Activated CD8-positive, alpha-beta T cell treated with anti-CD3 and anti-CD28 coated beads, Interleukin-2, amount 10 ng/mL, durations not matched to agents 7 days and 5 days (primary cell): ENCODE measurements at regions not wholly inside any gene's neighbourhood (a gene's known extent, or its start where the extent isn't known, plus 50 kb on each side); places are given as distances from the start of the nearest gene placed in this dataset.

Experiments
- ATAC-seq: fragments of 150-1000 bp; cut with Tn5 transposase; one replicate; pipeline ENCODE4 v1.10.0; 2021; ENCODE audit warnings: moderate library complexity
- CTCF ChIA-PET: fragments of 350-600 bp; sonication (Branson Sonifier 250); formaldehyde crosslinking; loops from one replicate; lab custom pipeline; 2021; ENCODE audit warnings: antibody characterized with exemption; lab: Charles Lee
- POLR2A ChIA-PET: fragments of 350-600 bp; sonication (Branson Sonifier 250); formaldehyde crosslinking; loops from one replicate; lab custom pipeline; 2021; ENCODE audit warnings: antibody characterized with exemption; lab: Charles Lee
- DNase-seq: peaks from one replicate; pipeline ENCODE4 v3.0.0-alpha.2; 2020
- H3K27ac Mint-ChIP-seq: one replicate; pipeline ENCODE4 v1.8.0; 2021; ENCODE audit warnings: mild to moderate bottlenecking, mixed read lengths
- H3K27me3 Mint-ChIP-seq: one replicate; pipeline ENCODE4 v1.8.0; 2021; ENCODE audit warnings: low read depth, mixed read lengths
- H3K36me3 Mint-ChIP-seq: one replicate; pipeline ENCODE4 v1.8.0; 2021; ENCODE audit warnings: low read depth, mixed read lengths
- H3K4me1 Mint-ChIP-seq: one replicate; pipeline ENCODE4 v1.8.0; 2021; ENCODE audit warnings: low read depth, mixed read lengths
- H3K4me3 Mint-ChIP-seq: one replicate; pipeline ENCODE4 v1.8.0; 2021; ENCODE audit warnings: mild to moderate bottlenecking, mixed read lengths
- H3K9me3 Mint-ChIP-seq: one replicate; pipeline ENCODE4 v1.8.0; 2022; ENCODE audit warnings: mixed read lengths; ENCODE audit not compliant: insufficient read depth

DNA sequence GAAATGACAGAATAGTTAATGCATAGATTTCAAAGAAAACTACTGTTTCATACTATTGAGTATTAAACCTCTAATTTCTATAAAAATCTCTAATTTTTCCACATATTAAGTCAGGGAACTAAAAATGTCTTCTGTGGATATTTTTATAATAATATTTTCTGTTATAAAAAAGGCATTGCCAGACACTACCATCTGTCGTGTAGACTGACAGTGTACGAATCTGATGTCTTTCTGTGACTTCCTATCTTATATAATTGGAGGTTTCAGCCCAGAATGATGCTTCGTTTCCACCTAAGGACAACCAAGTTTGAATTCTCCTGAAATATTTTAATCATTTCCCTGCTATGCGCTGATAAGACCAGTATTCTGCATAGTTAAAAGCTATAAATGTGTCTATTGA lies 456.6 kb upstream of the ARRDC3 start:
- Mint-ChIP-seq H3K36me3 (no peaks in the 10 kb centered on the region), H3K27me3 (no peaks in the 10 kb centered on the region), H3K4me1 (no peaks in the 10 kb centered on the region), H3K27ac (no peak overlapping the region), H3K4me3 (no peak overlapping the region), H3K9me3 (no peaks in the 10 kb centered on the region)
- DNase-seq (no peak), ATAC-seq (no peak)
- ChIA-PET CTCF (no interaction called here), POLR2A (no interaction called here)

DNA sequence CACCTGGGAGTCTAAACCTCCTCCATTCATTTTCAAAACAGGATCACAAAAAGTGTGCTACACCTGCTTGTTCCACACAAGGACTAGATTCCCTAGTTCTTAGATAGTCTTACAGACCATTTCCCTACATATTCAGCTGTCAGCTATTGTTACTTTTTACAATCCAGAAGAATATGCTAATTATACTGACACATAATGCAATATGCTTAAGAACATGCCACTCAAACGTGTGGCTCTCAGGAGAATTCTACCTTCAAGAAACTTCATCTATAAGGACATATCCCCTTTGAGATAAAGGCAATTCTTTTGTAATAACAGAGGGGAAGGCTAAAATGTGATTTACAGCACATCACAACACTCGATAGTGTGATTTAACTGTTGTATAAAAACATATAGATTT lies 456.1 kb upstream of the ARRDC3 start:
- H3K27me3 Mint-ChIP-seq, result no peaks in the 10 kb centered on the region
- H3K9me3 Mint-ChIP-seq, result no peaks in the 10 kb centered on the region
- H3K36me3 Mint-ChIP-seq, result no peaks in the 10 kb centered on the region
- ChIA-PET POLR2A (no interaction called here), CTCF (no interaction called here)
- no peak overlapping the region for H3K4me3 Mint-ChIP-seq
- no peak overlapping the region for H3K27ac Mint-ChIP-seq
- H3K4me1 Mint-ChIP-seq, result no peaks in the 10 kb centered on the region
- no peak for ATAC-seq
- no peak for DNase-seq

DNA sequence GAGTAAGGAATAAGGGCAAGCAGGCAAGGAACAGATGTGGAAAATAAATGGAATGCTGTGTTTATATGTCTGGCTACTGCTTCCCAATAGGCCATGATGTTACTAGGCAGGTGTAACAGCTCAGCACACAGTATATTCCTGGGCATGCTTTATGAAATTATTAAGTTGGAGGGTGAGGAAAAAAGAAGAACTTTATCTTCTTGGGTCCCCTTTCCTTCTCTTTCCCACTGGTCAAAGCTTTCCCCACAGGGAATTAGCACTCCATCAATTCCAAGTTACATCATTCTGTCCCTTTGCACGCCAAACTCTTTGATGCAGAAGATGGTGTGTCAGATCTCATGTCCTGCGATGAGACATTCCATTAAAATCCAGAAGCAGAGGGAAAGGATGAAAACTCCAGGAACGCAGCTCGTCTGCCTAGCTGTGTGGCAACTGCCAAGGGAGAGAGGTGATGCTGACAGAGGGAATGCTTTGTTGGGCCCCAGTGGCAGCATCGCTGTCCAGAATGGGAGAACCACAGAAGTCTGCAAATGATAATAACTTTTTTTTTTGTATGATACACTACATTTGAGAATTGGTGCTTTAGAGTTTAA lies 447.3 kb upstream of the ARRDC3 start:
- Mint-ChIP-seq H3K27ac (no peak overlapping the region), H3K27me3 (no peaks in the 10 kb centered on the region), H3K4me1 (no peaks in the 10 kb centered on the region), H3K36me3 (no peaks in the 10 kb centered on the region), H3K4me3 (no peak overlapping the region), H3K9me3 (no peaks in the 10 kb centered on the region)
- CTCF ChIA-PET, result no interaction called here
- POLR2A ChIA-PET, result no interaction called here
- DNase-seq (no peak), ATAC-seq (no peak)

DNA sequence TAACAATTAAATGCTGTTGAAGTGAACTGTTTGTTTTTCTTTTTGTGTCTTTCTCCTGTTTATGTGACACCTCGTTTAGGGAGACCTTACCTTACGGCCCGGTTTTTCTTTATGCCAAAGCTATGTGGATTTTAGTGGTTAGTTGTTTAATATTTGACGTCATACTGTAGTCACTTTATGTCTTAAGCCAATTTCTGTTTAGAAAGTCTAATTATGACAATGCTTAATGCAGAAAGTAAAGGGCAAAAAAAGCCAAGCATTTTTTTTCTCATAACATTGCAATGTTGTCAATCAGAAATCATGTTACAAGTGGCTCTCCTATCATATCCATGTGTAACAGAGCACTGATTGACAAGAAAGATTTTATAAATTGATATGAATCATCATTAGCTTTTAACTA lies 442.5 kb upstream of the ARRDC3 start:
- ChIA-PET CTCF (no interaction called here), POLR2A (no interaction called here)
- DNase-seq, result no peak
- Mint-ChIP-seq H3K27me3 (no peaks in the 10 kb centered on the region), H3K4me1 (no peaks in the 10 kb centered on the region), H3K36me3 (no peaks in the 10 kb centered on the region), H3K27ac (no peak overlapping the region), H3K4me3 (no peak overlapping the region), H3K9me3 (no peaks in the 10 kb centered on the region)
- no peak for ATAC-seq

DNA sequence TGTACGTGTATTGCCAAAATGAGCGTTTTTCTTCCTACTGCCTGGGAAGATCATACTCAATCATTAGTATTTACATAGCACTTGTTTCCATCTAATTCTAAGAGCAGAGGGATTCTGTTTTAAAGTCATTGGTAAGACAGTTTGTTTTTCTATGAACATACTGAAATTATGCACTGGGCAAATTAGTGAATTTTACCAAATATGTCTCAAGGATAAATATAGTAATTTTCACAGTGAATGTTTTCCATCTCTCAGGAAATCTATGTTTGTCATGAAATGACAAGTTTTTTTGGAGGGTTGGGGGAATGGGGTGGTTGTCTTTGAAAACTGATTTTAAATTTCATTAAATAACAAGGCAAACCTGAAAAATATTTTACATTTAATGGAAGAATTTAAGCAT lies 441.3 kb upstream of the ARRDC3 start:
- Mint-ChIP-seq H3K27ac (no peak overlapping the region), H3K36me3 (no peaks in the 10 kb centered on the region), H3K9me3 (no peaks in the 10 kb centered on the region), H3K27me3 (no peaks in the 10 kb centered on the region), H3K4me1 (no peaks in the 10 kb centered on the region), H3K4me3 (no peak overlapping the region)
- DNase-seq, result no peak
- no peak for ATAC-seq
- ChIA-PET POLR2A (no interaction called here), CTCF (no interaction called here)

DNA sequence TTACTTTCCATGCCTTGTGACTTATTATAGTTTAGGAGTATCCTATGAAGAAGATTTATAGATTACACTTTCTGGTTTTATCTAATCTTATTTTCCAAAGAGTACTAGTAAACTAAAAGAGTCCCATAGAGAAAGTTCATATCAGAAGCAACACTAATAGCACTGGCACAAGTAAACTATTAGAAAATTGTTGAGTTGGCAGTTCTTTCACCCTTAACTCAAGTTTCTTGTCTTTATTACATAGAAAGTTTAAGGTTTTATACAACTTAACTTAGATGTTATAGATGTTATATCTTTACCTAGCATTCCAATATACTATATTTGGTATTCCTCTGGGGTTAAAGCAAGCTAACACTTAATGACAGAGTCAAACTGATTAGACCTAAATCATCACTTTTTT lies 437.8 kb upstream of the ARRDC3 start:
- POLR2A ChIA-PET, result no interaction called here
- H3K4me1 Mint-ChIP-seq, result no peaks in the 10 kb centered on the region
- ATAC-seq, result no peak

DNA sequence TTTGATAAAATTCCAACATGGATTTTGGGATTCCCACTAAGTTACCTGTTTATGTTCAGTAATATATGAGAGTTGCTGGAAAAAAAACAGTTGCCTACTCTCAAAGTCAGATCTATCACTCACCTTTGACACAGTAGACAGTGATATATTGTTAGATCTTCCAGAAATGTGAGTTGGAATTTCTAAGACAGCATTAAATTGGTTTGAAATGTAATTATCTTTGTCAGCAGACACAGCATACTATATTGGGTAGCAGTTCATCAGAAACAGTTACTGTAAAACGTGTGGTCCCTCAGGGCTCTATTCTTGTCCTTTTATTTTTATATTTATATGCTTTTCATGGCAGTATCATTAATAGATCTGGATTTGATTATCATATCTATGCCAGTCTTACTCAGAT lies 433.6 kb upstream of the ARRDC3 start:
- ATAC-seq (no peak), DNase-seq (no peak)
- Mint-ChIP-seq H3K27me3 (no peaks in the 10 kb centered on the region), H3K36me3 (no peaks in the 10 kb centered on the region), H3K9me3 (no peaks in the 10 kb centered on the region), H3K4me1 (no peaks in the 10 kb centered on the region), H3K27ac (no peak overlapping the region), H3K4me3 (no peak overlapping the region)
- CTCF ChIA-PET, result no interaction called here
- POLR2A ChIA-PET, result no interaction called here

More for the DNA sequence above, 437.8 kb upstream of the ARRDC3 start:
- Mint-ChIP-seq H3K27ac (no peak overlapping the region), H3K4me3 (no peak overlapping the region), H3K9me3 (no peaks in the 10 kb centered on the region), H3K36me3 (no peaks in the 10 kb centered on the region), H3K27me3 (no peaks in the 10 kb centered on the region)
- DNase-seq, result no peak
- CTCF ChIA-PET, result no interaction called here

DNA sequence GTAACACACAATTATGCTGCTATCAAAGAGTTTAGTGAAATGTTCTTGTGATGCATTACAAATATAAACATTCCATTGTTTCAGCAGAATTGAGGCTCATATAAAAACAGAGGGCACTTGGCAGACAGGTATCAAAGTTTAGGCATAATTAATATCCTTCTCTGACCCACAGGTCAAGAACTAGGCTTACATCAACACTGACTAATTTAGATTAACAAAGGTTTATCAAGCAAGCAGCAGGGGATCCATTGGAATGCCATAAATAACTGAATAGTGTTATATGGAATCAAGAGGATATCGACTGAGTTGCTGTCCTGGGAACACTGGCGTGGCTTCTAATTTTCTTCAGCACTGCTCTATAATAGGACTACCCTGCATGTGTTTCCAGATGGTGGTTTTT lies 414.5 kb upstream of the ARRDC3 start:
- ATAC-seq (no peak), DNase-seq (no peak)
- no peak overlapping the region for H3K4me3 Mint-ChIP-seq
- H3K4me1 Mint-ChIP-seq, result no peaks in the 10 kb centered on the region
- ChIA-PET POLR2A (no interaction called here), CTCF (no interaction called here)
- no peaks in the 10 kb centered on the region for H3K27me3 Mint-ChIP-seq
- H3K27ac Mint-ChIP-seq, result no peak overlapping the region
- no peaks in the 10 kb centered on the region for H3K9me3 Mint-ChIP-seq
- no peaks in the 10 kb centered on the region for H3K36me3 Mint-ChIP-seq

DNA sequence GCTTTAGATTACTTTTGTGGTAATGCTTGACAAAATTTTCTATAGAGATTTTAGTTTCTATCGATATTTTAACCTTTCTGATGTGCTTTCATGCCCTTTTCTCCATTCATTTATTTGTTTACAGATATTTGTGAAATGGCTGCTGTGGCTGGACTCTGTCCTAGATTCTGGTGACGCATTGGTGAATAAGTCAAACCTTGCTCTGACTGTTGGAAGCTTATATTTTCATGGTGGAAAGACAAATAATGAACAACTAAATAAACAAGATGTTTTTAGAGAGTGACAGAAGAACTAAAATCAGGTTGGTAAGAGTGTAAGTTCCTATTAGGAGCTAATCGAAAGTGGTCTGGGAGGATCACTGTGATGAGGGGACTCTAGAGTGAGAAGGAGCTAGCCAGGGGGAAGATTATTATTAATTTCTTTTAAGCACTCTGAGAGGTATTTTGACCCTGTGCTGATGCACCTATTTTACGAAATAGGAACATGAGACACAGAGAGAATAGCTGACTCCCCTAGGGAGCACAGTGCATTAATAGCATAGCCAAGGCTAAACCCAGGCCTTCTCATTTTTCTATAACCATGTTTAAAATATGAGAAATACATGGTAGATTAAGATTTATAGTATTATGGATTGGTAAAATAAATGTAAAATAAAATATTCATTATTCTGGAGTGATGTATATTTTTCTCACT lies 411.9 kb upstream of the ARRDC3 start:
- ATAC-seq, result no peak
- Mint-ChIP-seq H3K4me1 (no peaks in the 10 kb centered on the region), H3K36me3 (no peaks in the 10 kb centered on the region), H3K27ac (no peak overlapping the region), H3K27me3 (no peaks in the 10 kb centered on the region), H3K9me3 (no peaks in the 10 kb centered on the region), H3K4me3 (no peak overlapping the region)
- POLR2A ChIA-PET, result no interaction called here
- CTCF ChIA-PET, result no interaction called here
- DNase-seq, result no peak

DNA sequence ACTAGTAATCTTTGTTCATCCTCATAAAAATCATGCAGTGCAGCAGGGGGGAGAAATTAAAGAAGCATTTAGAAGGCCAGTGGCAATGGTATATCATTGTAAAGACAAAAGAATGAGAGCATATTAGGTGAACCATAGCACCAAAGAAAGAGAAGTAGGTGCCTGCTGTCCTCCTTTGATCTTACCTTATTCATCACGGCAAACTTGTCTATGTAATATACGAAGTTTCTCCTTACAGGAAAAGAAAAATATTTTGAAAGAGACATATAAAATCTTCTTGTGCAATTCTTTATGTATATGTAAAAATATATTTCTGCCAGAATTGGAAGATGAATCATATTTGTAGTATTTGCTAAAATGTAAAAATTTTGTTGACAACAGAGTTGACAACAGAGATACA lies 411.3 kb upstream of the ARRDC3 start:
- ChIA-PET CTCF (no interaction called here), POLR2A (no interaction called here)
- ATAC-seq, result no peak
- Mint-ChIP-seq H3K9me3 (no peaks in the 10 kb centered on the region), H3K36me3 (no peaks in the 10 kb centered on the region), H3K4me3 (no peak overlapping the region), H3K27me3 (no peaks in the 10 kb centered on the region), H3K27ac (no peak overlapping the region), H3K4me1 (no peaks in the 10 kb centered on the region)
- no peak for DNase-seq

DNA sequence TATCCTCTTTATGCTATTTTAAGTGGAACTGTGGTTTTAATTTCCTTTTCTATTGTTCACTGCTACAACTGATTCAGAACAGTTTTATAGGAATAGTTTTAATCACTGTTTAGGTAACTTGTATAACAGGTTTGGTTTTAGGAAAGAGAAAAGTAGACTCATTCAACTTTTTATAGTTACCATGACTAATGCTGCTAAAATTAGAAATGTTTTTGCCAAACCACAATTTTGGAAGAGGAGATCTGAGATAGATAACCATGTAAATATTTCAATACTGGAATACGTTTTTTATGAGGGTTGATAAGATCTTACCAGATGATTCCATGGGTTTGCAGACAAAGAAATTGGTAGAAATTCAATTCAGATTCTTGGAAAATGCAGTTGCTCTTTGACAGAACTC lies 404.6 kb upstream of the ARRDC3 start:
- DNase-seq (no peak), ATAC-seq (no peak)
- CTCF ChIA-PET, result no interaction called here
- Mint-ChIP-seq H3K4me1 (no peaks in the 10 kb centered on the region), H3K36me3 (no peaks in the 10 kb centered on the region), H3K4me3 (no peak overlapping the region), H3K27me3 (no peaks in the 10 kb centered on the region), H3K27ac (no peak overlapping the region), H3K9me3 (no peaks in the 10 kb centered on the region)
- POLR2A ChIA-PET, result no interaction called here

DNA sequence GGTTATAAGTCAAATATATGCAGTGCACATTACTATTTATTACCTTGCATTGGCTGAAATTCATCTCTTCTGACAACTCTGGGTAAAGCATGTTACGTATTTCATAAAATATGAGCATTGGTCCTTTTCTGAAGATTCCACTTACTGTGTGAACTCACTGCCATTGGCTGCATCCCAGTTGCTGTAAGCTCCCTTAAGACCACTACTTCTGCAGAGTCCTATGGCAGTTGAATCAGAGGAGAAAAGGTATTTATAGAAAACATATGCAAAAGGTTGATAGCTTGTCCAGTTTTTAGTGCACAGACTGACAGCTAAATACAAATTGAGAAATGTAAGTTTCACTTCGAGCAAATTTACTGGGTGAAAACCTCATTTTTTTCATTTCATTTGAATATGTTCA lies 394.6 kb upstream of the ARRDC3 start:
- no peak overlapping the region for H3K27ac Mint-ChIP-seq

DNA sequence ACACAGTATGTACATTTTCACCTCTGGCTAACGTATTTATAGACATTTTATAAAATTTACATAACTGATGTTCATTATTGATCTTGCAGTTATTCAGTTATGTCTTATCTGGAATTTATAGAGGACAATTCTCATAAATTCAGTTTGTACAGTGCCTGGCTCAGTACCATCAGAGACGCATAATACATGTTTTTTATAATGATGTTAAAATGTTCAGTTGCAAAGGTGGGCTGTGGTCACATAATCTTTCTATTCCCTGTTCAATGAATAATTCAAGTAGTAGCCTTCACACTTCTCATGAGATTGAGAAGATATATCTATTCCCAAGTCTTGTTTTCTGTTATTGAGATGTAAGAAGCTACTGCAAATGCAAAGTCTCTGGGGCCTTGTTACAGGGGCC lies 393.1 kb upstream of the ARRDC3 start:
- Mint-ChIP-seq H3K9me3 (no peaks in the 10 kb centered on the region), H3K27me3 (no peaks in the 10 kb centered on the region), H3K4me1 (no peaks in the 10 kb centered on the region), H3K36me3 (no peaks in the 10 kb centered on the region), H3K4me3 (no peak overlapping the region), H3K27ac (no peak overlapping the region)
- CTCF ChIA-PET, result no interaction called here
- POLR2A ChIA-PET, result no interaction called here
- DNase-seq, result no peak
- ATAC-seq, result no peak

More for the DNA sequence above, 394.6 kb upstream of the ARRDC3 start:
- Mint-ChIP-seq H3K9me3 (no peaks in the 10 kb centered on the region), H3K4me1 (no peaks in the 10 kb centered on the region), H3K36me3 (no peaks in the 10 kb centered on the region), H3K4me3 (no peak overlapping the region), H3K27me3 (no peaks in the 10 kb centered on the region)
- POLR2A ChIA-PET, result no interaction called here
- CTCF ChIA-PET, result no interaction called here
- no peak for ATAC-seq
- DNase-seq, result no peak
